ENCODE measurements at regions not wholly inside any gene's neighbourhood (a gene's known extent, or its start where the extent isn't known, plus 50 kb on each side); places are given as distances from the start of the nearest gene placed in this dataset.

DNA sequence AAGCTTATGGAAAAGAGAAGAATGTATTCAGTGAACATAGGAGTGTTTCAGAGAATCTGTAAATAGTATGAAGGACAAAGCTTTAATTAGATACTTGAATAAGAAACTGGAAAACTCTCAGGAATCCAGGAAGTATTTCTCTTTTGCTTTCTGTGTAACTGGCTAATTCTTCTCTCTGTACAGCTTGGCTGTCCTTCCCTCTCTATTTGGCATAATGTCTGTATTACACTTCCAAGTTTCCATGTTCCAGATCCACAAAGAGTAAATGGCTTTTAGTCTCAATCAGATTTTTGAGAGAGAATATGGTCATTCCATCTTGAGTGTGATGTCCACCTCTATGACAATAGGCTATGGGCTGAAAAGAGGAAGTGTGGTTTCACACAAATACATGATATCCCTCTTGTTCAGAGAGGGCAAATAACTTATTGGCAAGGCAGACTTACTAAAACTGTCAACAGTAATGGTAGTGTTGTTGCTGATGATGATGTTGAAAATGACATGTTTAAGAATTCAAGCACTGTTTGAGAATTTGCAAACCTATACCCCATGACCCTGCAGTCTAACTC lies 129.2 kb upstream of the ERBB4 start:
- DNase-seq (ENCODE audit: low spot score): no peak
- no peaks in the 10 kb centered on the region for H3K4me1 ChIP-seq (ENCODE audit: insufficient read depth, low read length, poor library complexity, severe bottlenecking)
- no peaks in the 10 kb centered on the region for H3K36me3 ChIP-seq (ENCODE audit: insufficient read depth, low read length)
- no peaks in the 10 kb centered on the region for H3K79me2 ChIP-seq (ENCODE audit: insufficient read depth, low read depth, low read length)
- H3K9me3 ChIP-seq (ENCODE audit: low read length): no peaks in the 10 kb centered on the region
- ChIA-PET CTCF (ENCODE audit: unreplicated experiment) (no interaction called here), POLR2A (no interaction called here)
- H4K20me1 ChIP-seq (ENCODE audit: insufficient read depth, low read length): no peaks in the 10 kb centered on the region
- no peaks in the 10 kb centered on the region for H3K9me2 ChIP-seq (ENCODE audit: insufficient read depth, low read length)
- H3K27ac ChIP-seq (ENCODE audit: low read depth, low read length, poor library complexity, severe bottlenecking): no peak overlapping the region
- no TSS peak for BruUV-seq (replicated peaks)
- no peak overlapping the region for H3K4me2 ChIP-seq (ENCODE audit: low read length)
- H3K4me3 ChIP-seq (ENCODE audit: low read depth, low read length, poor library complexity, severe bottlenecking): no peak overlapping the region
- TF ChIP-seq EZH2phosphoT487 (IDR thresholded peaks at IDR 0.05; ENCODE audit: borderline replicate concordance, low read depth, low read length): no peak
- TF ChIP-seq, protein P1, sequence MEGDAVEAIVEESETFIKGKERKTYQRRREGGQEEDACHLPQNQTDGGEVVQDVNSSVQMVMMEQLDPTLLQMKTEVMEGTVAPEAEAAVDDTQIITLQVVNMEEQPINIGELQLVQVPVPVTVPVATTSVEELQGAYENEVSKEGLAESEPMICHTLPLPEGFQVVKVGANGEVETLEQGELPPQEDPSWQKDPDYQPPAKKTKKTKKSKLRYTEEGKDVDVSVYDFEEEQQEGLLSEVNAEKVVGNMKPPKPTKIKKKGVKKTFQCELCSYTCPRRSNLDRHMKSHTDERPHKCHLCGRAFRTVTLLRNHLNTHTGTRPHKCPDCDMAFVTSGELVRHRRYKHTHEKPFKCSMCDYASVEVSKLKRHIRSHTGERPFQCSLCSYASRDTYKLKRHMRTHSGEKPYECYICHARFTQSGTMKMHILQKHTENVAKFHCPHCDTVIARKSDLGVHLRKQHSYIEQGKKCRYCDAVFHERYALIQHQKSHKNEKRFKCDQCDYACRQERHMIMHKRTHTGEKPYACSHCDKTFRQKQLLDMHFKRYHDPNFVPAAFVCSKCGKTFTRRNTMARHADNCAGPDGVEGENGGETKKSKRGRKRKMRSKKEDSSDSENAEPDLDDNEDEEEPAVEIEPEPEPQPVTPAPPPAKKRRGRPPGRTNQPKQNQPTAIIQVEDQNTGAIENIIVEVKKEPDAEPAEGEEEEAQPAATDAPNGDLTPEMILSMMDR (conservative IDR thresholded peaks at IDR 0.05; ENCODE audit: low read length): no peak
- intact Hi-C loops (cut with micrococcal nuclease; ENCODE audit: unreplicated experiment): no loop called here
- no peak overlapping the region for H2AFZ ChIP-seq (ENCODE audit: low read length)

DNA sequence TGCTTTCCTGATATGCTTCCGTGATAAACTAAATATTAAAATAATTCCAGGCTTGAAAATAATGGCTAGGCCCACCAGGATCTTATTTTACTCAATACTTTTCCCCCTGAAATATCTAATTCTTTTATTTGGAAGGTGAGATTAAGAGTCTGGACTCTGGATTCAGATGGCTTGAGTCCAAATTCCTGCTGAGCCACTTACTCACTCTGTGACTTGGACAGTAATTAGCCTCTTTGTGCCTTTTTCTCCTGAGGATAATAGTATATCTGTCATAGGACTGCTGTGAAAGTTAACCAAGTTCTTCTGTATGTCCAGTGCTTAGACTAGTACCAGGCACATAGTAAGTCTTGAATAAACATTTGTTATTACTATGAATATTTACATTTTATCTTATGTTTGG lies 127.3 kb upstream of the ERBB4 start:
- Histone ChIP-seq H3K4me1 (ENCODE audit: insufficient read depth, low read length, poor library complexity, severe bottlenecking) (no peaks in the 10 kb centered on the region), H4K20me1 (ENCODE audit: insufficient read depth, low read length) (no peaks in the 10 kb centered on the region), H3K4me2 (ENCODE audit: low read length) (no peak overlapping the region), H3K4me3 (ENCODE audit: low read depth, low read length, poor library complexity, severe bottlenecking) (no peak overlapping the region), H3K27ac (ENCODE audit: low read depth, low read length, poor library complexity, severe bottlenecking) (no peak overlapping the region), H2AFZ (ENCODE audit: low read length) (no peak overlapping the region), H3K36me3 (ENCODE audit: insufficient read depth, low read length) (no peaks in the 10 kb centered on the region), H3K9me2 (ENCODE audit: insufficient read depth, low read length) (no peaks in the 10 kb centered on the region), H3K9me3 (ENCODE audit: low read length) (no peaks in the 10 kb centered on the region), H3K79me2 (ENCODE audit: insufficient read depth, low read depth, low read length) (no peaks in the 10 kb centered on the region)
- no peak for DNase-seq (ENCODE audit: low spot score)
- ChIA-PET POLR2A (interaction anchor here (0.5 kb wide), 1 partner anchor 1632 kb away, joined by 3 read pairs; no protein-coding TSS in a partner anchor), CTCF (ENCODE audit: unreplicated experiment) (no interaction called here)
- TF ChIP-seq, protein P1 (conservative IDR thresholded peaks at IDR 0.05; ENCODE audit: low read length): no peak
- TF ChIP-seq EZH2phosphoT487 (IDR thresholded peaks at IDR 0.05; ENCODE audit: borderline replicate concordance, low read depth, low read length): no peak
- no TSS peak for BruUV-seq (replicated peaks)
- intact Hi-C loops (cut with micrococcal nuclease; ENCODE audit: unreplicated experiment): no loop called here

DNA sequence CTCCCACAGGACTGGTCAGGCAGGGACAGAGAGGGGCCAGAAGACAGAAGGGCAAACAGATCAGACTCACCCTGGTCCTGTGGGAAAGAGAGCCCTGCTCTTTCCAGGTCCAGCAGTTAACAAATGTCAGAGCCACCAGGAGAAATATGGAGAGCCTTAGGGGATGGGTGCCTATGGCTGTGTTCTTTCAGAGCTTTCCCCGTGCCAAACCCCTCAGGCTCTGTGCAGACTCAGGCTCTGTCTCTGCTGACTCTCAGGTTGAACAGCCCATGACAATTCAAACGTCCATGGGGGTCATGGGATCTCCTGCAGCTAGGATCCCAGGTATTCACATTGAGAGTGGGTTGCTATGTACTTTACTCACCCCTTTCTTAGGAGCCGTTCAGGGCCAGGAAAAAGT lies 120.8 kb upstream of the ERBB4 start:
- no peak for DNase-seq (ENCODE audit: low spot score)
- H3K9me2 ChIP-seq (ENCODE audit: insufficient read depth, low read length): no peaks in the 10 kb centered on the region
- H3K36me3 ChIP-seq (ENCODE audit: insufficient read depth, low read length): no peaks in the 10 kb centered on the region
- intact Hi-C loops (cut with micrococcal nuclease; ENCODE audit: unreplicated experiment): no loop called here
- BruUV-seq (replicated peaks): no TSS peak
- ChIA-PET CTCF (ENCODE audit: unreplicated experiment) (no interaction called here), POLR2A (no interaction called here)
- H4K20me1 ChIP-seq (ENCODE audit: insufficient read depth, low read length): no peaks in the 10 kb centered on the region
- no peak overlapping the region for H3K4me2 ChIP-seq (ENCODE audit: low read length)
- no peaks in the 10 kb centered on the region for H3K4me1 ChIP-seq (ENCODE audit: insufficient read depth, low read length, poor library complexity, severe bottlenecking)
- no peak overlapping the region for H2AFZ ChIP-seq (ENCODE audit: low read length)
- H3K27ac ChIP-seq (ENCODE audit: low read depth, low read length, poor library complexity, severe bottlenecking): no peak overlapping the region
- TF ChIP-seq, protein P1 (conservative IDR thresholded peaks at IDR 0.05; ENCODE audit: low read length): no peak
- no peak for TF ChIP-seq EZH2phosphoT487 (IDR thresholded peaks at IDR 0.05; ENCODE audit: borderline replicate concordance, low read depth, low read length)
- no peaks in the 10 kb centered on the region for H3K79me2 ChIP-seq (ENCODE audit: insufficient read depth, low read depth, low read length)
- H3K9me3 ChIP-seq (ENCODE audit: low read length): no peaks in the 10 kb centered on the region
- no peak overlapping the region for H3K4me3 ChIP-seq (ENCODE audit: low read depth, low read length, poor library complexity, severe bottlenecking)
